Endodermal cell (in vitro differentiated cells): ENCODE measurements at regions not wholly inside any gene's neighbourhood (a gene's known extent, or its start where the extent isn't known, plus 50 kb on each side); places are given as distances from the start of the nearest gene placed in this dataset.

Experiments
- DNase-seq: peaks from one replicate; pipeline ENCODE4 v3.0.0-alpha.2; 2017
- H3K27ac ChIP-seq: 2 replicates; pipeline ENCODE4 v1.5.1; 2013; ENCODE audit warnings: mild to moderate bottlenecking, low read depth, low read length, moderate library complexity
- H3K27me3 ChIP-seq: 2 replicates; pipeline ENCODE4 v1.6.1; 2013; ENCODE audit warnings: mild to moderate bottlenecking, low read length, moderate library complexity; ENCODE audit not compliant: insufficient read depth, control insufficient read depth, poor library complexity, severe bottlenecking
- H3K36me3 ChIP-seq: 2 replicates; pipeline ENCODE4 v1.7.0; 2013; ENCODE audit warnings: mild to moderate bottlenecking, low read length, moderate library complexity; ENCODE audit not compliant: control insufficient read depth, insufficient read depth
- H3K4me1 ChIP-seq: one replicate; pipeline ENCODE4 v1.7.0; 2013; ENCODE audit warnings: low read length; ENCODE audit not compliant: control insufficient read depth, insufficient read depth
- H3K4me3 ChIP-seq: 2 replicates; pipeline ENCODE4 v1.5.1; 2013; ENCODE audit warnings: mild to moderate bottlenecking, low read length, moderate library complexity
- H3K9ac ChIP-seq: 2 replicates; pipeline ENCODE4 v1.6.1; 2013; ENCODE audit warnings: mild to moderate bottlenecking, low read length, moderate library complexity; ENCODE audit not compliant: poor library complexity, severe bottlenecking; ENCODE audit errors: extremely low read depth
- H3K9me3 ChIP-seq: 2 replicates; pipeline ENCODE4 v1.6.1; 2013; ENCODE audit warnings: mild to moderate bottlenecking, low read length, moderate library complexity; ENCODE audit not compliant: control insufficient read depth
- H3K27ac Mint-ChIP-seq: 2 replicates; pipeline ENCODE4 v1.8.0; 2020; ENCODE audit warnings: mixed read lengths
- H3K27me3 Mint-ChIP-seq: 2 replicates; pipeline ENCODE4 v1.8.0; 2021; ENCODE audit warnings: mild to moderate bottlenecking, mixed read lengths; ENCODE audit not compliant: insufficient read depth
- H3K36me3 Mint-ChIP-seq: 2 replicates; pipeline ENCODE4 v1.8.0; 2020; ENCODE audit warnings: low read depth, mixed read lengths
- H3K4me1 Mint-ChIP-seq: 2 replicates; pipeline ENCODE4 v1.8.0; 2020; ENCODE audit warnings: mixed read lengths
- H3K4me3 Mint-ChIP-seq: 2 replicates; pipeline ENCODE4 v1.8.0; 2020; ENCODE audit warnings: mild to moderate bottlenecking, moderate library complexity, mixed read lengths
- H3K9me3 Mint-ChIP-seq: 2 replicates; pipeline ENCODE4 v1.8.0; 2020; ENCODE audit warnings: mild to moderate bottlenecking, mixed read lengths
- CTCF ChIP-seq: fragments of 200-600 bp; sonication (generic); conservative IDR thresholded peaks from 2 replicates; pipeline ENCODE4 v1.5.0; 2021; ENCODE audit warnings: antibody characterized with exemption, mild to moderate bottlenecking
- WGBS, 2 experiments: methylation state at CpG; one replicate each; pipeline versions ENCODE4 v1.1.5 to v1.1.7; 2013; ENCODE audit warnings: missing lambda C conversion rate in 2 of 2, mixed read lengths in 1 of 2; ENCODE audit not compliant: insufficient coverage in 1 of 2, insufficient read length in 1 of 2; 5-methylcytosine and 5-hydroxymethylcytosine counted together

- peaks cover 39% of the 10 kb centered on the region for H3K9me3 Mint-ChIP-seq
- Histone ChIP-seq H3K9me3 (peaks cover 4% of the 10 kb centered on the region), H3K9ac (no peak overlapping the region), H3K4me3 (no peak overlapping the region), H3K27me3 (no peaks in the 10 kb centered on the region), H3K27ac (no peak overlapping the region), H3K36me3 (no peaks in the 10 kb centered on the region), H3K4me1 (no peaks in the 10 kb centered on the region)
- no peak for TF ChIP-seq CTCF
- no peak overlapping the region for H3K27ac Mint-ChIP-seq
- peaks cover 11% of the 10 kb centered on the region for H3K36me3 Mint-ChIP-seq
- H3K4me3 Mint-ChIP-seq, result no peak overlapping the region
- H3K4me1 Mint-ChIP-seq, result peaks cover 4% of the 10 kb centered on the region
- no peak for DNase-seq
- H3K27me3 Mint-ChIP-seq, result no peaks in the 10 kb centered on the region
- WGBS, 2 experiments, result 73 to 85% methylated on average over 2 to 4 of the region's 4 CpGs
These were observed 107.7 kb downstream of the RAP2B start for GRCh38 chr3:153269730-153270129.

GRCh38 chr3:153273217-153273616 is 111.2 kb downstream of the RAP2B start:
- 84 to 90% methylated on average over 3 to 4 of the region's 4 CpGs for WGBS, 2 experiments
- Mint-ChIP-seq H3K27me3 (no peaks in the 10 kb centered on the region), H3K4me1 (peaks cover 4% of the 10 kb centered on the region), H3K27ac (no peak overlapping the region), H3K9me3 (peaks cover 7% of the 10 kb centered on the region), H3K4me3 (no peak overlapping the region), H3K36me3 (peaks cover 2% of the 10 kb centered on the region)
- no peak for TF ChIP-seq CTCF
- H3K4me3 ChIP-seq, result no peak overlapping the region
- H3K27ac ChIP-seq, result no peak overlapping the region
- H3K36me3 ChIP-seq, result no peaks in the 10 kb centered on the region
- no peak overlapping the region for H3K9ac ChIP-seq
- no peaks in the 10 kb centered on the region for H3K27me3 ChIP-seq
- H3K9me3 ChIP-seq, result no peaks in the 10 kb centered on the region
- no peaks in the 10 kb centered on the region for H3K4me1 ChIP-seq
- no peak for DNase-seq

- DNase-seq, result no peak
- H3K27me3 ChIP-seq, result no peaks in the 10 kb centered on the region
- H3K36me3 Mint-ChIP-seq, result no peaks in the 10 kb centered on the region
- H3K27me3 Mint-ChIP-seq, result no peaks in the 10 kb centered on the region
- H3K27ac Mint-ChIP-seq, result no peak overlapping the region
- no peak for TF ChIP-seq CTCF
- H3K36me3 ChIP-seq, result no peaks in the 10 kb centered on the region
- no peak overlapping the region for H3K4me3 ChIP-seq
- no peak overlapping the region for H3K27ac ChIP-seq
- no peaks in the 10 kb centered on the region for H3K4me1 ChIP-seq
- H3K4me3 Mint-ChIP-seq, result no peak overlapping the region
- H3K9me3 ChIP-seq, result no peaks in the 10 kb centered on the region
- H3K9ac ChIP-seq, result no peak overlapping the region
- peaks cover 4% of the 10 kb centered on the region for H3K4me1 Mint-ChIP-seq
- 89 to 94% methylated on average over 3 to 6 of the region's 7 CpGs for WGBS, 2 experiments
- peaks cover 5% of the 10 kb centered on the region for H3K9me3 Mint-ChIP-seq
These were observed 111.9 kb downstream of the RAP2B start for GRCh38 chr3:153273767-153274435.
